SU-DHL-6 (cell line): ENCODE measurements at regions not wholly inside any gene's neighbourhood (a gene's known extent, or its start where the extent isn't known, plus 50 kb on each side); places are given as distances from the start of the nearest gene placed in this dataset.

Source experiments
- EZH2phosphoT487 ChIP-seq: fragments of 200-600 bp; sonication (generic), shearing (Covaris generic); conservative IDR thresholded peaks from 2 replicates; pipeline ENCODE4 v1.6.1; 2018; ENCODE audit warnings: mild to moderate bottlenecking, antibody characterized with exemption, low read length, moderate library complexity, mixed read lengths
- TF ChIP-seq, protein P1 (sequence below): fragments of 200-600 bp; sonication (generic); IDR thresholded peaks from one replicate; pipeline ENCODE4 v1.5.1; 2017; ENCODE audit warnings: antibody characterized with exemption, mild to moderate bottlenecking, low read length, moderate library complexity; ENCODE audit not compliant: insufficient read depth, poor library complexity, severe bottlenecking

DNA sequence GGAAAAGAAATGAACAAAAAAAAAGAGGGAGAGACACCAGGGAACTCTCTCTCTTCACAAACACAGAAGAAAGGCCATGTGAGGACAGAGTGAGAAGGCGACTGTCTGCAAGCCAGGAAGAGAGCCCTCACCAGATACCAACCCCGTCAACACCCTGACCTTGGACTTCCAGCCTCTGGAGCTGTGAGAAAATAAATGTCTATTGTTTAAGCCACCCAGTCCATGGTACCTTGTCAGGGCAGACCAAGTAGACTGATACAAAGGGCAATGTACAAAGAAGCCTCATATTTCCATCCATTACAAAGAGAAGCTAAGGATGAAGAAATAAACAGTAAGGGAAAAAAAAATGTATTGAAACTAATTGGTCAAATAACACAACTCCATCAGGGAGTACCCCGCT is 146.6 kb downstream of the ZNF281 start:
- TF ChIP-seq, protein P1, sequence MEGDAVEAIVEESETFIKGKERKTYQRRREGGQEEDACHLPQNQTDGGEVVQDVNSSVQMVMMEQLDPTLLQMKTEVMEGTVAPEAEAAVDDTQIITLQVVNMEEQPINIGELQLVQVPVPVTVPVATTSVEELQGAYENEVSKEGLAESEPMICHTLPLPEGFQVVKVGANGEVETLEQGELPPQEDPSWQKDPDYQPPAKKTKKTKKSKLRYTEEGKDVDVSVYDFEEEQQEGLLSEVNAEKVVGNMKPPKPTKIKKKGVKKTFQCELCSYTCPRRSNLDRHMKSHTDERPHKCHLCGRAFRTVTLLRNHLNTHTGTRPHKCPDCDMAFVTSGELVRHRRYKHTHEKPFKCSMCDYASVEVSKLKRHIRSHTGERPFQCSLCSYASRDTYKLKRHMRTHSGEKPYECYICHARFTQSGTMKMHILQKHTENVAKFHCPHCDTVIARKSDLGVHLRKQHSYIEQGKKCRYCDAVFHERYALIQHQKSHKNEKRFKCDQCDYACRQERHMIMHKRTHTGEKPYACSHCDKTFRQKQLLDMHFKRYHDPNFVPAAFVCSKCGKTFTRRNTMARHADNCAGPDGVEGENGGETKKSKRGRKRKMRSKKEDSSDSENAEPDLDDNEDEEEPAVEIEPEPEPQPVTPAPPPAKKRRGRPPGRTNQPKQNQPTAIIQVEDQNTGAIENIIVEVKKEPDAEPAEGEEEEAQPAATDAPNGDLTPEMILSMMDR, result no peak
- no peak for TF ChIP-seq EZH2phosphoT487
